Endothelial cell (in vitro differentiated cells): ENCODE measurements at regions not wholly inside any gene's neighbourhood (a gene's known extent, or its start where the extent isn't known, plus 50 kb on each side); places are given as distances from the start of the nearest gene placed in this dataset.

Experiments used
- DNase-seq: peaks from one replicate; pipeline ENCODE4 v3.0.0; 2021; ENCODE audit warnings: low spot score
- H3K27ac Mint-ChIP-seq: one replicate; pipeline ENCODE4 v1.8.0; 2021; ENCODE audit warnings: mixed read lengths, inconsistent platforms; ENCODE audit not compliant: unreplicated experiment
- H3K27me3 Mint-ChIP-seq: one replicate; pipeline ENCODE4 v1.8.0; 2021; ENCODE audit warnings: mild to moderate bottlenecking, moderate library complexity, mixed read lengths, inconsistent platforms; ENCODE audit not compliant: unreplicated experiment
- H3K36me3 Mint-ChIP-seq: one replicate; pipeline ENCODE4 v1.8.0; 2021; ENCODE audit warnings: mild to moderate bottlenecking, low read depth, mixed read lengths, inconsistent platforms; ENCODE audit not compliant: unreplicated experiment
- H3K4me1 Mint-ChIP-seq: one replicate; pipeline ENCODE4 v1.8.0; 2021; ENCODE audit warnings: mild to moderate bottlenecking, mixed read lengths, inconsistent platforms; ENCODE audit not compliant: unreplicated experiment
- H3K4me3 Mint-ChIP-seq: one replicate; pipeline ENCODE4 v1.8.0; 2021; ENCODE audit warnings: mild to moderate bottlenecking, mixed read lengths, inconsistent platforms; ENCODE audit not compliant: unreplicated experiment
- H3K9me3 Mint-ChIP-seq: one replicate; pipeline ENCODE4 v1.8.0; 2021; ENCODE audit warnings: mixed read lengths, inconsistent platforms; ENCODE audit not compliant: unreplicated experiment
- TF ChIP-seq, protein P1 (sequence below): fragments of 200-600 bp; sonication (generic); IDR thresholded peaks from one replicate; pipeline ENCODE4 v1.5.0; 2021; ENCODE audit warnings: antibody characterized with exemption; ENCODE audit not compliant: unreplicated experiment

DNA sequence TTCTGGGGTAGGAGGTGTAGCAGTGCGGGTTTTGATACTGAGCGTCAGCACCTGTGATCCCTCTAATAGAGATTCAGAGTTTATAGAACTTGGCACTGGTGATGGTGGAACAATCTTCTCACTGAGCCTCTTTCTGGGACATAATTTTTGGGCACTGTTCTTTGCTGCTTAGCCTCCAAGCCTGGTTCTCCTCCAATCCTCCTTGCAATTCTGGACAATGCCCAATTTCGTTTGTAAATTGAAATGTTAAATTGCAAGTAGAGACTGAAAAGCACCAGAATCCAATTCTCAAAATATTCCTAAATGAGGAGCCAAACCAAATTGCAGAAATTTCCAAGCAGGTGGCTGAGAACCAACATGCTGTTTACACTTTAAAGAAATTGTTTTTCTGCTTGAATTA, 149.8 kb upstream of the ABI3BP start:
- peaks cover 2% of the 10 kb centered on the region for H3K27me3 Mint-ChIP-seq
- no peaks in the 10 kb centered on the region for H3K9me3 Mint-ChIP-seq
- TF ChIP-seq, protein P1, sequence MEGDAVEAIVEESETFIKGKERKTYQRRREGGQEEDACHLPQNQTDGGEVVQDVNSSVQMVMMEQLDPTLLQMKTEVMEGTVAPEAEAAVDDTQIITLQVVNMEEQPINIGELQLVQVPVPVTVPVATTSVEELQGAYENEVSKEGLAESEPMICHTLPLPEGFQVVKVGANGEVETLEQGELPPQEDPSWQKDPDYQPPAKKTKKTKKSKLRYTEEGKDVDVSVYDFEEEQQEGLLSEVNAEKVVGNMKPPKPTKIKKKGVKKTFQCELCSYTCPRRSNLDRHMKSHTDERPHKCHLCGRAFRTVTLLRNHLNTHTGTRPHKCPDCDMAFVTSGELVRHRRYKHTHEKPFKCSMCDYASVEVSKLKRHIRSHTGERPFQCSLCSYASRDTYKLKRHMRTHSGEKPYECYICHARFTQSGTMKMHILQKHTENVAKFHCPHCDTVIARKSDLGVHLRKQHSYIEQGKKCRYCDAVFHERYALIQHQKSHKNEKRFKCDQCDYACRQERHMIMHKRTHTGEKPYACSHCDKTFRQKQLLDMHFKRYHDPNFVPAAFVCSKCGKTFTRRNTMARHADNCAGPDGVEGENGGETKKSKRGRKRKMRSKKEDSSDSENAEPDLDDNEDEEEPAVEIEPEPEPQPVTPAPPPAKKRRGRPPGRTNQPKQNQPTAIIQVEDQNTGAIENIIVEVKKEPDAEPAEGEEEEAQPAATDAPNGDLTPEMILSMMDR, result no peak
- DNase-seq, result no peak
- no peaks in the 10 kb centered on the region for H3K36me3 Mint-ChIP-seq
- H3K4me3 Mint-ChIP-seq, result no peak overlapping the region
- no peak overlapping the region for H3K27ac Mint-ChIP-seq
- H3K4me1 Mint-ChIP-seq, result peaks cover 11% of the 10 kb centered on the region

DNA sequence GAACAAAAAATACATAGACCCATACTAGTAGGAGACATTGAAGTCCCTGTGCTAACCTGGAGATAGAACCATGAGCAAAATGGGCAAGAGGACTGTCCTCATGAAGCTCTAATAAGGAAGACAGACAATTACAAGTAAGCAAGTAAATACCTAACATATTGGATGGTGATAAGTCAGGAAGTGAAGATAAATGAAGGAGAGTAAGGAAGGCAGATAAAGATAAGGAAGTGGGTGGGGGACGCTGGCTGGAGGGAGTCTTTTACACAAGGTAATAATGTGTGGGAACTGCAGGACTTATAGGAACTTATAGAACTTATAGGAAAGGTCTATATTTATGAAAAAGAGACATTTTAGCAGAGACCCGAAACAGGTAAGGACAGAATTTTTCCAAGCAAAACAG, 148.9 kb upstream of the ABI3BP start:
- H3K4me3 Mint-ChIP-seq, result no peak overlapping the region
- DNase-seq, result no peak
- peaks cover 2% of the 10 kb centered on the region for H3K27me3 Mint-ChIP-seq
- no peak overlapping the region for H3K27ac Mint-ChIP-seq
- H3K9me3 Mint-ChIP-seq, result no peaks in the 10 kb centered on the region
- no peaks in the 10 kb centered on the region for H3K36me3 Mint-ChIP-seq
- TF ChIP-seq, protein P1, result no peak
- H3K4me1 Mint-ChIP-seq, result peaks cover 11% of the 10 kb centered on the region

DNA sequence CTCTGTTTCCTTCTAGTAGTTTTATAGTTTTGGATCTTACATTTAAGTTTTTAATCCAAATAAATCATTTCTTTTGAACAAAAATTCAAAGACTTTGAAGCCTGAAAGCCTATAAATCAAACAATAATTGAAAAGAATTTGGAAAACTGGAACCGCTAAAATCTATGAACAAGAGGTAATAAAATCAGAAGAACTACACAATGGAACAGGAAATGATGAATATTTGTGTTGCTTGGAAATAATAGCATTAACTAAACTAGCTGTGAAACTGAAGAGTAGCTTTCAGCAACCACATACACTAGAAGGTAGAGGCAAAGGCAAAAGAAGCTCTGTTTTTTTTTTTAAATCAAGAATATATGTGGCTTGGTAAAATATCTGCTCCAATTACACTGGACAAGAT, 147.9 kb upstream of the ABI3BP start:
- Mint-ChIP-seq H3K27me3 (peaks cover 2% of the 10 kb centered on the region), H3K27ac (no peak overlapping the region), H3K4me1 (peaks cover 11% of the 10 kb centered on the region), H3K36me3 (no peaks in the 10 kb centered on the region), H3K9me3 (no peaks in the 10 kb centered on the region), H3K4me3 (no peak overlapping the region)
- no peak for DNase-seq
- TF ChIP-seq, protein P1, result no peak

DNA sequence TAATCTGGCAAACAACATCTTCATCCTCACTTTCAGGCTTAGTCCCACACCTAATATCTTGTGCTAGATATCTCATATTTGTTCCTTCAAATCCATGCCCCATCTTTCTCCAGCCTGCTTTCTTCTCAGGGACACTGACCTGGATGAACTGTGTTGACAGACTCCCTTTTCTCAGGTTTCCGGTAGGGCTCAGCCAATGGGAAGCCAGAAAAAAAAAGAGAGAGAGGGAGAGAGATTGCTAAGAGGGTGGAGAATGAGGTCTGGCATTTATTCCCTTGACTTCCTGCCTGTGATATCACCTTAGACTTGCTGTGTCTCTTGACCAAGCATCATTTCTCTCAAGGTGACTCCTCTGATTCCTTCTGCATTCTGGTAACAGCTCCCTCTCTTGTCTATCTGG, 145.6 kb upstream of the ABI3BP start:
- H3K27ac Mint-ChIP-seq, result no peak overlapping the region
- H3K4me3 Mint-ChIP-seq, result no peak overlapping the region
- H3K27me3 Mint-ChIP-seq, result peaks cover 3% of the 10 kb centered on the region
- peaks cover 11% of the 10 kb centered on the region for H3K4me1 Mint-ChIP-seq
- TF ChIP-seq, protein P1, result no peak
- H3K9me3 Mint-ChIP-seq, result no peaks in the 10 kb centered on the region
- no peak for DNase-seq
- H3K36me3 Mint-ChIP-seq, result no peaks in the 10 kb centered on the region

DNA sequence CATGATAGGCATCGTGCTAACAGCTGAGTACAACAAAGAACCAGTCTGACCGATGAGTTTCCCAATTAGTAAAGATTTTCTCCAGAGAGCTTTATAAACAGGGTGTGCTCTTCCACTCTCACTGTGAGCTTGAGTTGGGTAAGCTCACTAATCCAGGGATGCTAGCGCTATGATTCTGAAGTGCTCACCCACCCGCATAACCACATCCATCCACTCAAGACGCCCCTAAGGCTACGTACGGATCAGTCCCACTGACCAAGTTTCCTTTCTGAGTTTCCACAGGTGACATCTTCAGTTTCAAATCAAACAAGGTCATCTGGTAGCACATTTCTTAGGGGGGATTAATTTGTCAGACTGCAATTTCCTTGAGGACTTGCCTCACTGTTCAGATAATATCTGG, 141.1 kb upstream of the ABI3BP start:
- H3K36me3 Mint-ChIP-seq, result no peaks in the 10 kb centered on the region
- H3K27me3 Mint-ChIP-seq, result peaks cover 1% of the 10 kb centered on the region
- no peaks in the 10 kb centered on the region for H3K4me1 Mint-ChIP-seq

More for the DNA sequence above, 141.1 kb upstream of the ABI3BP start:
- peaks cover 4% of the 10 kb centered on the region for H3K9me3 Mint-ChIP-seq
- no peak overlapping the region for H3K27ac Mint-ChIP-seq
- no peak for DNase-seq
- H3K4me3 Mint-ChIP-seq, result no peak overlapping the region
- TF ChIP-seq, protein P1, result no peak
